WTC11 (cell line): ENCODE measurements at regions not wholly inside any gene's neighbourhood (a gene's known extent, or its start where the extent isn't known, plus 50 kb on each side); places are given as distances from the start of the nearest gene placed in this dataset.

Experiments used
- CREB1 ChIP-seq: sonication (generic); formaldehyde crosslinking; IDR thresholded peaks from 2 replicates; pipeline ENCODE4 v1.8.0; 2023; ENCODE audit warnings: mild to moderate bottlenecking, missing genetic modification reagents
- CREM ChIP-seq: sonication (generic); formaldehyde crosslinking; IDR thresholded peaks from 2 replicates; pipeline ENCODE4 v1.8.1; 2022; ENCODE audit warnings: mild to moderate bottlenecking, missing genetic modification reagents, moderate library complexity
- JUN ChIP-seq: sonication (generic); formaldehyde crosslinking; IDR thresholded peaks from 2 replicates; pipeline ENCODE4 v1.8.0; 2023; ENCODE audit warnings: mild to moderate bottlenecking, missing genetic modification reagents
- NR3C1 ChIP-seq: sonication (generic); formaldehyde crosslinking; conservative IDR thresholded peaks from 2 replicates; pipeline ENCODE4 v1.8.1; 2023; ENCODE audit warnings: low read depth, mild to moderate bottlenecking, missing genetic modification reagents
- ZNF138 ChIP-seq: sonication (generic); formaldehyde crosslinking; conservative IDR thresholded peaks from 2 replicates; pipeline ENCODE4 v1.8.1; 2022; ENCODE audit warnings: mild to moderate bottlenecking, moderate library complexity, missing genetic modification reagents
- ZNF416 ChIP-seq: fragments of 250-450 bp; sonication (Bioruptor Pico); IDR thresholded peaks from 2 replicates; pipeline ENCODE4 v1.9.0; 2021; ENCODE audit warnings: mild to moderate bottlenecking, inconsistent platforms
- TF ChIP-seq, protein P1 (sequence below): fragments of 200-600 bp; IDR thresholded peaks from 2 replicates; pipeline ENCODE4 v1.8.0; 2022; ENCODE audit warnings: antibody characterized with exemption
- TF ChIP-seq, protein P2 (sequence below): sonication (generic); formaldehyde crosslinking; conservative IDR thresholded peaks from 2 replicates; pipeline ENCODE4 v1.8.1; 2022; ENCODE audit warnings: mild to moderate bottlenecking, missing genetic modification reagents
- TF ChIP-seq, protein P3 (sequence below): sonication (generic); formaldehyde crosslinking; IDR thresholded peaks from 2 replicates; pipeline ENCODE4 v1.8.1; 2023; ENCODE audit warnings: mild to moderate bottlenecking, missing genetic modification reagents, moderate library complexity

DNA sequence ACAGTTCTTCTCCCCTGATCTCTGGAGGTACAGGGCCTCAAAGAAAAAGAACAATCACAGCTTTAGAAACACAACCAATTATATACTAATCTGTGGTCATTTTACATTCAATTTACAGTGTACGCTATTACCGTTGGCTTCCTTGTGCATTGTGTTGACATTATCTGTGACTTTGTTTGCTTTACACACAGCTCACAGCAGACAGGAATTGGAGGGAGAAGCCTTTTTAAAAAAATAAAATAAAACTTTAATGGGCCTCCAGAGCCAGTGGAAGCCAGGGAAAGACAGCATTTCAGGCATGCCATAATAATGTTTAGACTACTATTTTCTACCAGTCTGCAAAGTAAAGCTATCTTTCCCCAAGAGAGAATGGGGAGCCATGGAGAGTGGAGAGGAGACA lies 179.0 kb upstream of the ADO start:
- TF ChIP-seq CREM (CRISPR knock-in tag) (no peak), NR3C1 (CRISPR knock-in tag) (no peak), ZNF416 (CRISPR knock-in tag) (no peak), ZNF138 (CRISPR knock-in tag) (no peak), JUN (CRISPR knock-in tag) (no peak), CREB1 (CRISPR knock-in tag) (no peak)
- TF ChIP-seq, protein P1, sequence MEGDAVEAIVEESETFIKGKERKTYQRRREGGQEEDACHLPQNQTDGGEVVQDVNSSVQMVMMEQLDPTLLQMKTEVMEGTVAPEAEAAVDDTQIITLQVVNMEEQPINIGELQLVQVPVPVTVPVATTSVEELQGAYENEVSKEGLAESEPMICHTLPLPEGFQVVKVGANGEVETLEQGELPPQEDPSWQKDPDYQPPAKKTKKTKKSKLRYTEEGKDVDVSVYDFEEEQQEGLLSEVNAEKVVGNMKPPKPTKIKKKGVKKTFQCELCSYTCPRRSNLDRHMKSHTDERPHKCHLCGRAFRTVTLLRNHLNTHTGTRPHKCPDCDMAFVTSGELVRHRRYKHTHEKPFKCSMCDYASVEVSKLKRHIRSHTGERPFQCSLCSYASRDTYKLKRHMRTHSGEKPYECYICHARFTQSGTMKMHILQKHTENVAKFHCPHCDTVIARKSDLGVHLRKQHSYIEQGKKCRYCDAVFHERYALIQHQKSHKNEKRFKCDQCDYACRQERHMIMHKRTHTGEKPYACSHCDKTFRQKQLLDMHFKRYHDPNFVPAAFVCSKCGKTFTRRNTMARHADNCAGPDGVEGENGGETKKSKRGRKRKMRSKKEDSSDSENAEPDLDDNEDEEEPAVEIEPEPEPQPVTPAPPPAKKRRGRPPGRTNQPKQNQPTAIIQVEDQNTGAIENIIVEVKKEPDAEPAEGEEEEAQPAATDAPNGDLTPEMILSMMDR = no peak
- TF ChIP-seq, protein P2, sequence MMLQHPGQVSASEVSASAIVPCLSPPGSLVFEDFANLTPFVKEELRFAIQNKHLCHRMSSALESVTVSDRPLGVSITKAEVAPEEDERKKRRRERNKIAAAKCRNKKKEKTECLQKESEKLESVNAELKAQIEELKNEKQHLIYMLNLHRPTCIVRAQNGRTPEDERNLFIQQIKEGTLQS (CRISPR knock-in tag) = no peak
- TF ChIP-seq, protein P3, sequence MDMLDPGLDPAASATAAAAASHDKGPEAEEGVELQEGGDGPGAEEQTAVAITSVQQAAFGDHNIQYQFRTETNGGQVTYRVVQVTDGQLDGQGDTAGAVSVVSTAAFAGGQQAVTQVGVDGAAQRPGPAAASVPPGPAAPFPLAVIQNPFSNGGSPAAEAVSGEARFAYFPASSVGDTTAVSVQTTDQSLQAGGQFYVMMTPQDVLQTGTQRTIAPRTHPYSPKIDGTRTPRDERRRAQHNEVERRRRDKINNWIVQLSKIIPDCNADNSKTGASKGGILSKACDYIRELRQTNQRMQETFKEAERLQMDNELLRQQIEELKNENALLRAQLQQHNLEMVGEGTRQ = no peak
